HG03460 (cell line): ENCODE measurements at regions not wholly inside any gene's neighbourhood (a gene's known extent, or its start where the extent isn't known, plus 50 kb on each side); places are given as distances from the start of the nearest gene placed in this dataset.

Experiments used
- ATAC-seq: cut with Tn5 transposase; IDR thresholded peaks from one replicate; pipeline ENCODE4 v1.9.1; 2021; ENCODE audit not compliant: unreplicated experiment

DNA sequence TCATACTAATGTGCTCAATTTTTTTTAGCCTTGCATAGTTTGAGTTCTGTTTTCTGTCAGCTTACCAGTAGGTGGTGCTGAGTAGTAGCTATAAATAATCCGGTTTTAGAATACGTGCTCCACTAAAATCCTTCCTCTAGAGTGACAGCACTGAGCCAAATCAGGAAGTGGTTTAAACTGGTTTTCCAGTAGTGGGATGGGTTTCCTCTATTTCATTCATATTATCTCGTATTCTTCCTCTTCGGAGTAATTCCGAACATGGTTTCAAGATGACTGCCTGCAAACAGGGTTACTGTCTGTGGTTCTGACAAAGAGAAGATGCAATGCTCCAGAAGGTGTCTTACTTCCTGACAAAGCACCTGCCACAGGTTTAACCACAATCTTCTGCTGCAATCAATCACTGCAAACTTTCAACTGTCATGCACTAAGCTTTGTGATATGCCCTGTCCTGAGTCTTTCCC is 496.9 kb upstream of the VRK2 start:
- ATAC-seq: peak; percentile 70

DNA sequence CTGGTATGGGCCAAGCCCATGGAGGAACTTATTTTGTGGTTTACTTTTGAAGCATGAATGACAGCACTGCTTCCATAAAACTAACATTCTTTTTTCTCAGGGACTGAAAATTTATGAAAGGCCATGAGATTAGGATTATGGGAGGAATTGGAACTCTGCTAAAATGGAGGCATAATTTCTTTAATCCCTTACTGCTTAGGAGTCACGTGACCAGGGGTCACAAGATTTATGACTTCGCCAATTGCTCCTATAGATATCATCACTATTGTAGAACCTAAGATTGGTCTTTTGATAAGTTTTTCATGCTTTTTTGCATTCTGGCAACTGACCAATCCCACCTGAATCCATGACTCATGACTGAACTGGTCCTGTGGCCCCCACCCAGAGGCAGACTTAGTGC is 495.7 kb upstream of the VRK2 start:
- no peak for ATAC-seq

DNA sequence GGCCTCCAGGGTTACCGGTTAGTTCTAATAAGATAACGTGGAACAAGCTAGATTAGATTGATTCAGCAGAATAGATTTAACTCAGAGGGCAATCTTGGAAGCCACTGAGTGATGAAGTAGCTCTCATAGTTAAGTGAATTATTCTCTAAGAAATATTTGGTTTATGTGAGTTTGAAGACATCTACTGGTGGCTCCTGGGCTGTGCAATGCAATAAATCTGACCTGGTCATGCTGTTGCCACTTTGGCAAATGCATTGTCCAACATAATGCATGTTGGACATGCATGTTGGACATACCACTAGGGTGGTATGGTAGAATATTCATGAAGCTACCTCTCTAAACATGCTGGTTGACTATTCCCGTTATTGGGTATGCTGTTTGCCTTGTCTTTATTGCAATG is 493.7 kb upstream of the VRK2 start:
- ATAC-seq: no peak

DNA sequence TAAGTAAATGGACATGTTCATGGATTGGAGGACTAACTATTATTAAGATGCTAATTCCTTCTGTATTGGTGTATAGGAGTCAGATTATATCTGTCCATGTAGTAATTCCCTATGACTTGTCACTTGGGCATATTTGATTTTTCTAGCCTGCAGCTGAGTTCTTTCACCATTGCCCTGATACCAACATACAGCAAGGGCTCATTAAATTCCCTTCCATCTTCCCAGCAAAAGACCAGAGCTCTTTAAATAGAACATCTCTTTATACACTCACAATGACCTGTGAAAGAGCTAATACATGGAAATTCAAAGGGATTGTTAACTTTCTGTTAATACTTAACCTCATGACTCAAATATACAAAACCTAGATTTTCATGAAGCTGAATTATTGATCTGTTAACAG is 492.3 kb upstream of the VRK2 start:
- ATAC-seq: no peak

DNA sequence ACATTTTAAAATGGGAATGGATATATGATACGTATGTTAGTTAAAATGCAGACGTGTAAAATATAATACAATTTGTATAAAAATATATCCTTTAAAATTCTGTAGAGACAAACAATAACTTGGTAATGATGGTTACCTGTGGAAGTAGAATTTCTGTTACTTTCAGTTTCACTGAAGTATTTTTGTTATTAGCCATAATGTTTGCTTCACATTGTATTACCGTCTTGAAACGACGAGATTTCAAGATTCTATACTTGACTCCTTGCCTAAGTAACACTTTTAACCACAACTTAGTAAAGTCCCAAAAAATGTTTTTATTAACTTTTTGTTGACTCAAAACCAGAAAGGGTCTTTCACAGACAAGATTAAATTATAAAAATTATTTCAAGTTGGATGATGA is 488.3 kb upstream of the VRK2 start:
- ATAC-seq: no peak

DNA sequence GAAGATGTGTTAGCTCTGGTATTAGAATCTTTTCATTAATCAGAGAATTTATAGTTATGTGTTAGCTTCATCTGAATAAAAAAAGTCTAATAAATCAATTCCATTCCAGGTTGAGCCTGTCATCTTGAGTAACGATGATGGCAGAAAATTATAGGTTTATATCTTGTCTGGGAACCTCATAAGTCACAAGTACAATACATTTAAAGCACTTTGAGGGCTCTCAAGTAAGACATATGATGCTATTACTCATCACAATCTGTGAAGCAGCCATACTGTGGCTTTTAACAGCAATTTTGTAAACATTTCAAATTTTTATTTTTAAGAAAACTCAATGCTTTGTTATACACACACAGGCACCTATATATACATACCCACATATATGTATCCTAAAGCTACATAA is 484.1 kb upstream of the VRK2 start:
- ATAC-seq: no peak

DNA sequence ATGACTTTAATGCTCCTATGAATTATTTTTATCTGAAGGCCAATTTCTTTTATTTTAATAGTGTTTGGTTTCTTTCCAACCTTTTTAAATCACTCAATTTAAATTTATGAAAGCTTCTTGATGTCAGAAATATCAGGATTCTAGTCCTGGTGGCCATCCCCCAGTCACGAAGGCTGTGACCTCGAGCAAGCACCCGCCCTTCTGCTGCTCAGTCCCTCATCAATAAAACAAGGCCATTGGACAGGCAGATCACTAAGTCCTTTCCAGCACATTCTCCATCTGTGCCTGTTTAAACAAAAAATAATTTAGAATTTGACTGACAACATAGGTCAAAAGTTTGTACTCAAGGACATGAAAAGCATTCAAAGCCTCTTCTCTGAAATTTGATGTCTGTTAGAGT is 483.6 kb upstream of the VRK2 start:
- no peak for ATAC-seq

DNA sequence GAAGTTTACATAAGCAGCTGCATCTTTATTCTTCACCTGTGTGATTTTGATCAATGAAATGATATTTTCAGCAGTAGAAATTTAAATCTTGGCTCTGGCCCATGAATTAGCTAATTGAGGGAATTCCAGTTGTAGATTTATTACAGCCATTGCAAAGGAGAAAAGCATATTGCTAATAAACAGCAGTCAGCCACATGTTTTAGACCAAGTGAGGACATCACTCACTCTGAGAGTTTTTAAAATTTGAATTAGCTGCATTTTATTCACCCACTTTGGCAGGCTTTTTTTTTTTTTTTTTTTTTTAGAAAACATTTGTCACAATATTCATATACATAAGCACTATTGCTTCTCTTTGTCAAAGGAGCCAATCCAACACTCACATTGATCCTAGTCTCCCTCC is 479.4 kb upstream of the VRK2 start:
- ATAC-seq: no peak

DNA sequence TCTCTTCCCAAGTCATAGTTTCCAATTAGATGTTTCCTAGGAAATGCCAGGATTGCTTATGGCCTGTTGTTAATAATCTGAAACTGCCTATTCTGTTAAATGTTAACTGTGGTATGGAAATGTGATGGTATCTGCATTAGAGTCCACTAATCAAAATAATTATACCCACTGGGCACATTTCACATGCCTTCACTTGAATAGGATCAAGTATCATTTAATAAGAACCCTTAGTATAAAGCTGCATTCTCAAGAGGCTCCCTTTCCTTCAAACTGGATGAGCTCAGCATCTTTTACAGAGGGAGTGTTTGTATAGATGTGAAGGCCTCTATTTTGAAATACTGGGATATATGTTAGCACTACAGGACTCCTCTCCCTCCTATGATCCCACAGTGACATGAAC is 477.2 kb upstream of the VRK2 start:
- no peak for ATAC-seq

DNA sequence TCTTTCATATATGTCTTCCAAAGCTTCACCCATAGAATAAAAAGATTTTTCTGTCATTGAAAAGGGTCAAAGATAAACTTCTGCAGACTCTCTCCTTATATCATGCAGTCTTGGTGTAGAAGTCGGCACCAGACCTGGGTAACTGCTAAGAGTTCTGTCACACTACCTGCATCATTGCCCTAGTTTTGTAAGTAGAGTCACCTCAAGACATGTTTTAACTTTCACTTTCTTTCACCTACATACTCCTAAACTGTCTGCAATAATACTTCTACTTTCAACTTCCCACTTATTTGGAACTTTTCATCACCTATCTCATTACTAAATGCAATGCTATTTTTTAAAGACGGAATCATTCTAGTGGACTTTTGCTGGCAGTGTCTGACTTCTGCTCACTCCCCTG is 475.6 kb upstream of the VRK2 start:
- no peak for ATAC-seq

DNA sequence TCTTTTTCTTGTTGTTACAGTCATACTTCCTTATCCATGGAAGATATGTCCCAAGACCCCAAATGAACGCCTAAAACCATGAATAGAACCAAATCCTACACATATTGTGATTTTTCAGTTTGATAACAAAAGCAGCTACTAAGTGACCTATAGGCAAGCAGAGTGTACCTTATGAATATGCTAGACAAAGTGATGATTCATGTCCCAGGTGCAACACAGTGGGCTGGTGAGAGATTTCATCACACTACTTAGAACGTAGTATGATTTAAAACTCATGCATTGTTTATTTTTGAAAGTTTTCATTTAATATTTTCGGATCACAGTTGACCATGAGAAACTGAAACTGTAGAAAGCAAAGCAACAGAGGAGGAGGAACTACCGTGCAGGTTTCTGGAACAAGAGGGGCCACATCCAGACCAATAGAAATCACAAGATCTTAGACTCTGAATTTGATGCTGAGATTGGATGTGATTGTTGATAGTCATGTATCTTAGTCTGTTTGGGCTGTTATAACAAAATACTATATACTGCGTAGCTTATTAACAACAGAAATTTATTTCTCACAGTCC is 470.8 kb upstream of the VRK2 start:
- no peak for ATAC-seq

DNA sequence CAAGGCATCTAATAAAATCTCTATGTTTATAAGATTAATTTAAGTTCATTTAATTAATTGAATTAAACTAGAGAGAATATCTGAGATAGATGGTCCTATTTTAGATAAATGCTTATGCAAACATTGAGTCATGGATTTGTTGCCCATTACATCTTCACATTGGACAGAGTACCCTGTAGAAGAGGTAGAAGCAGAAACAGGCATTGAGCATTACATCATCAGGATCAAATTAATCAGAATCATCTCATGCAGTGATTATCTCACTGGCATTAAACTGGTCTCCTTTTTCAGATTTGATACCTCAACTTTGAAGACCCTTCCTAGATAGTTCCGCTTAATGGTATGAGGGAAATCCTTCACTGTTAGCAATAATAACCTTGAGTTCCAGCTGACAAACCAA is 469.6 kb upstream of the VRK2 start:
- no peak for ATAC-seq

DNA sequence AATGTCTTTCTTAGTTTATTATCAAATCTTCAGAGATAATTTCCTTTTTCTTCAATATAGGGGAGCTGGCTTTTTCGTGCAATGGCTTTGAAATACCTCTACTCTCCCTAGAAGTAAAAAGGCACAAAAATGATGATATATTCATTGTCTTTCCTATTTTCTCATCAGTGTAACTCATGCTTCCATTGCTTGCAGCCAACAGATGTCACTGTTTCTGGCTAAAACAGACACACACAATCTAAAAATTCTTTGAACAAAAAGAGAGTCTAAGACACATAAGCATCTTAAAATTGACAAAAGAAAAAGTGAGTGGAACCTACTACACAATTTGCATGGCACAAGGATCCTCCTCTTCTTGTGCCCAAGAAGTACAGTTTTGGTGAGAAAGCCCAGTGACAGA is 448.7 kb upstream of the VRK2 start:
- no peak for ATAC-seq

DNA sequence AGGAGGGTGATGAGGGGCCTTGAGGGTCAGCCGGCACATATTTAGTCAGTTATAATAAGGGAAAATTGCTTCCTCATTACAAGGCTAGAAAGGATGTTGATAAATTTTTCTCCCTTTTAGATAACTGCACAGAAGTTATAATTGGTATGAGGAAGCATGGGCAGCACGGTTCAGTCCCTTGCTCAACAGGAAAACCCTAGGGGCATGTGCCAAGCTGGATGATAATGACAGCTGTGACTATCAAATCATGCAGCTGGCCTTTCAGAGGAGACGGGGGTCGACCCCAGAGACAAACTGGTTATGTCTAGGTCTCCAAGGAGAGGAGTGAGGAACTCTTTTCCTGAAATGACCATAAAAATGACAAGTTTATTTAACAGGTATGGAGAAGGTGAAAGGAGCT is 448.1 kb upstream of the VRK2 start:
- no peak for ATAC-seq

DNA sequence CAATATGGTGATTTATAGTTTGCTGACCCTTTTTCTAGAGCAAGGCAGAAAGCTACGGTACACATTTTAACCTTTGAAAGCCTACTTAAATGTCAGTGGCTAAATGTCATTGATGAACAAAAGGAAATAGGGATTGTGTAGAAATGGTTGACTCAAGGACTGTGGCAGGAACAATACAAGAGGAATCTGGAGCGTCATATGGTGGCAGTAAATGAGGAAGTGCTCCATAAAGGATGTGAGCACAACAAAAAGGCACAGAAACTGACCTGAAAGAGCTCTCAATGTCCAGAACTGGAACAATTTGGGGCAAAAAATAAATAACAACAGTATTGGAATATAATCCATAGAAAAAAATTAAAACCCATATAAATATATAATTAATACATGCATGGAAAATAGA is 443.9 kb upstream of the VRK2 start:
- no peak for ATAC-seq

DNA sequence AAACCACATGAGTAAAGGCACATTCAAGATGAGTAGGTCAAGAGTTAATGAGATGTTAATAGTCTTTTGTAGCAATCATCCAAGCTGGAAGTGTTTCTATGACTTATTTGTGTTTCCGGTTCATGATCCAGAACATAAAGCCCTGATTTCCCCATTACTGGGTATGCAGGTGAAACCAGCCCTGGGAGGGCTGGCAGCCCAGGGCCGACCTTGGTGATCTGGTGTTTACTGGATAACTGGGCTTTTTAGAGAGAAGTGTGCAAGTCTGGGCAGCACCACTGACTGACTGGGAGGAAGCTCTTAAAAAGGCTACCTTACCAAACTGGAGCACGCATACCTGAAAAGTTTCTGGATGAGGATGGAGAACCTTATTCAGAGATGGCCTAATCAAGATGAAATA is 431.6 kb upstream of the VRK2 start:
- ATAC-seq: no peak

DNA sequence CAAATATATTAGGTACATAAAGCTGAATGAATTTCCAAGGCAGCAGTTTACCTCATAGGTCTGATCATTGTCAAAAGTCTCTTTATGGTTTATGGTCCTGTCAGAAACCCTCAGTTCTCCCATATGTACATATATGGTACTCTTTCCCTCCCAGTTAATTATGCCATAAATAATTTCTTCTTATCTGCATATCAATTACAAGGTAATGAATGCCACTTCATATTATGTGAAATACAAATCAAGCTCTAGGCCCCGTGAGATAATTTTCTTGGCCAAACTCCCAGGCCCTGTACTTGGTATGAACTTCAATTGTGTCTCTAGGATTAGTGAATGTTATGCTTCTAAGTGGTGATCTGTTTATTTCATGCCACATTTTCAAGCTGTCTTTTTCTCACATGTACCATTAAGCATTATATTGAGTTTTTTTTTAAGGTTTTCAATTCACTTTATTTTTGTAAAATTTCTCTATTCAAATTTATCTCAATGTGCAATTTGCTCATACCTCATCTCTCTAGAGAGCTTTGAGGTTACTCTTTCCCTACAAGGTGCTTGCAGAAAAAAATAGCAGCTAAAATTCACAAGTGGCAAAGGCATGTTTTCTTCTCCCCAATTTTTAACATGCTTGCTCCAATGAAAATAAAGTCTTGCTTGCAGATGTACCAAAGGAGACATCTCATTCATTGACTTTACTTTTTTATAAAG is 430.6 kb upstream of the VRK2 start:
- no peak for ATAC-seq

DNA sequence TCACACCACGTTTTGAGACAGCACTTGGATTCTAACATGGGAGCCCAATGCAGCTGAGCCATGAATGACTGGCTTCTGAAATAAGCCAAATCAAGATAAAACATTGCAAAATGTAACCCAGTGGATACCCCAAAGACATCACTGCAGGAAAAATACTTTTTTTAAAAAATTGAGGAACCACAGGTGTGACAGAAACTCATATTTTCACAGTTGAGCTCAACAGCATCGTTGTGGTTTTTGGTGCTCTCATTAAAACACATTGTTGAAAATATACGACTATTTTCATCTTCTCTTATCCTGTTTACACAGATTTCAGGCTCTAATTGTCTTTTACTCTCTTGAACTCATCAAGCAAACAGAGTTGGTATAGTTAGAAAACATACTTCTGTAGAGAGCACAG is 429.3 kb upstream of the VRK2 start:
- ATAC-seq: no peak

DNA sequence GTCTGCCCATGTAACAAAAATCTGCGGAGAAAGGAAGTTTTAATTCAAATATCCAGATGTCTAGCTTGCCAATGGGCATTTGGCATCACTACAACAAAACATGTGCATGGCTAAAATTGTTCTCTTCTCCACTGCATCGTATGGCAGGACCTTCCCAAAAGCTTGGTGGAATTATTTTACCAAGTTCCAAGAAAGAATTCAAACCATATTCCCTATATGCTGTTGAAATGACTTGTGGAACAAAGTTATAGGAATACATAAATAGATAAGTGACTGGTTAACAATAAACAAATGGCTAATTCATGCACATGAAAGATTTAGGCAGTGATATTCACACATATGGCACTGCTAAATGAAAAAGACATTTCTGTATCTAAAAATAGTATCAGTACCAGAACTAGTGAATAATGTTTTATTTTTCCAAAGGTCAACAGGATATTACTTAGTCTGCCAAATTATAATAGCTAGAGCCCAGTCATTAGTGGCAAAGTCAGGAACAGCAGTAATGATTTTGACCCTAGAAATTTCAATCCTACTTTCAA is 425.4 kb upstream of the VRK2 start:
- ATAC-seq: no peak

DNA sequence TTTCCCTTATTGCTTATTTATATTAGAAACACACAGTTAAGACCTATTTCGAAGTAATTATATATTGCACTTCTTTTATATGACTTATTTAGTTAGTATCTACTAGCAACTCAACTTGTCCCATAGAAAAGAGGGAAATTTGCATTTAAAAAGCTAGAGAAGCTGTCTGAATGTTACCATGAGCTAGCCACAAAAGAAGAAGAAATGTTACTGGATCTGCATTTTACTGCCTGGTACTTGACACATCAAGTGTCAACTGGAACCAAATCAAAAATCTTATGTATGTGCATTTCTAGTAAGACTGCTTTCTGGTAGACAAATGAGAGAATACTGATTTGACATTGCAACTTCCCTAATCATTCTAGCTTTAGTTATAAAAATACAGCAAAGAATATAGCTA is 424.6 kb upstream of the VRK2 start:
- ATAC-seq: no peak

DNA sequence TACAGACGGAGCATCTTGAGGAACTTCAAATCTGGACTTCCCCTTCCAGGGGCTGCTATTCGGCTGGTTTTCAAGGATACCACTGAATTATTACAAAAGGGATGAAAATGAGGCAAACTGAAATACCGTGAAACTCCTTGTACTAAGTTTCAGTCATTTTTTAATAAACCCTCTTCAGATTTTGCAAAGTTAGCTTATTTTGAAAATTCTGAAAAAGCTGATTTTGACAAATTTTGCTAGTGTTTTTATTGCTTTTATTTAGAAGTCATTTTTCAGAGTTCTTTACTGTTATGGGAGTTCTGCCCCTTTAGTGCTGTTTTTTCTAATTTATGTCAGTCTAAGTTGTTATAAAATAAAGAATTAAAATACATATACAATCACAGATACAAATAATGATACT is 390.4 kb upstream of the VRK2 start:
- no peak for ATAC-seq

DNA sequence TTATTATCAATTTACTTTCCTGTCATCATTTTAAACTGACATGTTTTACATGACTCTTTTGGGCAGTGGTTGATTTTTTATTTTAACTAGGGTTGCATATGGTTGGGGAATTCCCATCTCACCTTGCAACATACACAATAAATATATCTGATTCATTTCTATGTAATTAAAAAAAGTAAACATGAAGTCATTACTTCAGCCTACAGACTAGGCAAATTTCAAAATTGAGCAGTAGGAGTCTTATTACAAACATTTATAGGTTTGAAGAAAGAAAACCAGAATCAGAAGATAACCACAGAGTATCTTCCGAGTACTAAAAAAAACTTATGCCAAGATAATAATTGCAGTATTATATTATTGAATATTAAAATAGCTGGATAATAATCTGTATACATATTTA is 377.0 kb upstream of the VRK2 start:
- ATAC-seq: no peak

DNA sequence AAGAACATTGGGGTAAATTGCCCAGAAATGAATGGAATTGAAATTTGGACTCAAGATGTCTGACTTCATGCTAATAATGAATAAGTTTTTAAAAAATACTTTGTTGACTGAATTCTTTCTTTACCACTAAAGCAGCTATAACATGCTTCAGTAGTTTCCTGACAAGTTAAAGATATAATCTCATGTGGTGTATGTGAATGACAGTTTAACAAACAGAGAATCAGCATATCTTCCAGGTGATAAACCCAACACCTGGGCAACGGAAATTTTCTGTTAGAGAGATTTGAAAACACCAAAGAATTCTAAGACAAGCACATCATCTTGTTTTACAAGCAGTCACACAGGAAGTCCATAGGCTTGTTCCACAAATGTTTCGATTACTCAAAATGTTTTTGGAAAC is 372.6 kb upstream of the VRK2 start:
- no peak for ATAC-seq
